GM12878 (cell line): ENCODE measurements at regions not wholly inside any gene's neighbourhood (a gene's known extent, or its start where the extent isn't known, plus 50 kb on each side); places are given as distances from the start of the nearest gene placed in this dataset.

Experiments used
- ATAC-seq: fragments of 200-7000 bp; cut with Tn5 transposase; 3 replicates; pipeline ENCODE4 v1.9.1; 2020; ENCODE audit warnings: mild to moderate bottlenecking, moderate library complexity
- BruUV-seq: library from RNA; stranded (reverse); fragments of 400-500 nt; replicated peaks from 2 replicates; lab custom pipeline; 2021; lab: Mats Ljungman, UMichigan
- CTCF ChIA-PET: fragments of 300-600 bp; sonication (Branson Sonifier 250); formaldehyde crosslinking; extraction: SDS; loops from one replicate; lab custom pipeline; 2021; ENCODE audit warnings: inconsistent platforms; lab: Yijun Ruan, JAX
- POLR2A ChIA-PET: fragments of 350-600 bp; formaldehyde crosslinking; extraction: SDS; loops from one replicate; lab custom pipeline; 2021; ENCODE audit warnings: inconsistent platforms; lab: Charles Lee
- RAD21 ChIA-PET: fragments of 300-600 bp; sonication (Branson Sonifier 250); formaldehyde crosslinking; loops from one replicate; lab custom pipeline; 2023; ENCODE audit warnings: antibody characterized with exemption; ENCODE audit not compliant: unreplicated experiment; lab: Charles Lee
- SMC1A ChIA-PET: fragments of 300-600 bp; sonication (Branson Sonifier 250); formaldehyde crosslinking; loops from one replicate; lab custom pipeline; 2023; ENCODE audit not compliant: unreplicated experiment, uncharacterized antibody; lab: Charles Lee
- DNase-seq: peaks from one replicate; pipeline ENCODE4 v3.0.0-alpha.2; 2011; ENCODE audit warnings: low read depth, low spot score
- FAIRE-seq: peaks from 3 replicates; lab custom pipeline; 2011; peaks lifted over from hg19 to GRCh38; lab: Jason Lieb, UNC
- H2AFZ ChIP-seq: 2 replicates; pipeline ENCODE4 v1.6.0; 2011; ENCODE audit warnings: low read depth, low read length, control low read depth; ENCODE audit not compliant: control insufficient read depth
- H3K27ac ChIP-seq: 2 replicates; pipeline ENCODE4 v1.5.1; 2011; ENCODE audit warnings: control low read depth; ENCODE audit not compliant: control insufficient read depth, insufficient read depth
- H3K27me3 ChIP-seq, 2 experiments: replicated peaks in 1 of 2; 2 replicates each; pipeline versions ENCODE4 v1.6.0 to v1.6.1; 2011; ENCODE audit warnings: low read length in 1 of 2; ENCODE audit not compliant: control insufficient read depth in 2 of 2, insufficient read depth in 2 of 2
- H3K36me3 ChIP-seq, 2 experiments: 2 replicates each; pipeline ENCODE4 v1.5.1; 2011; ENCODE audit warnings: low read length in 1 of 2; ENCODE audit not compliant: control insufficient read depth in 2 of 2, insufficient read depth in 2 of 2
- H3K4me1 ChIP-seq: 2 replicates; pipeline ENCODE4 v1.6.1; 2011; ENCODE audit warnings: mild to moderate bottlenecking, low read length, moderate library complexity, mixed read lengths; ENCODE audit not compliant: control insufficient read depth, insufficient read depth
- H3K4me2 ChIP-seq: 2 replicates; pipeline ENCODE4 v1.6.0; 2011; ENCODE audit warnings: control low read depth; ENCODE audit not compliant: control insufficient read depth, insufficient read depth
- H3K4me3 ChIP-seq: fragments of 200-600 bp; sonication (generic); 2 replicates; pipeline ENCODE4 v1.5.1; 2016
- H3K79me2 ChIP-seq: 2 replicates; pipeline ENCODE4 v1.6.0; 2011; ENCODE audit warnings: low read length; ENCODE audit not compliant: control insufficient read depth, insufficient read depth
- H3K9ac ChIP-seq: 2 replicates; pipeline ENCODE4 v1.8.0; 2011; ENCODE audit warnings: low read length, control low read depth, mixed read lengths; ENCODE audit not compliant: control insufficient read depth, insufficient read depth
- H3K9me3 ChIP-seq: replicated peaks from 3 replicates; pipeline ENCODE4 v1.5.1; 2011; ENCODE audit warnings: mild to moderate bottlenecking, low read length; ENCODE audit not compliant: control insufficient read depth, insufficient read depth
- H4K20me1 ChIP-seq: 2 replicates; pipeline ENCODE4 v1.6.0; 2011; ENCODE audit not compliant: control insufficient read depth, insufficient read depth
- BMI1 ChIP-seq: fragments of 450-650 bp; IDR thresholded peaks from 2 replicates; pipeline ENCODE4 v1.6.1; 2016; ENCODE audit warnings: mild to moderate bottlenecking, moderate library complexity, borderline replicate concordance
- CBFB ChIP-seq: IDR thresholded peaks from 2 replicates; pipeline ENCODE4 v1.6.1; 2016; ENCODE audit warnings: antibody characterized with exemption, low read depth
- DPF2 ChIP-seq: fragments of 450-650 bp; IDR thresholded peaks from 2 replicates; pipeline ENCODE4 v1.6.1; 2017; ENCODE audit warnings: mild to moderate bottlenecking
- HDGF ChIP-seq: fragments of 450-650 bp; IDR thresholded peaks from 2 replicates; pipeline ENCODE4 v1.6.1; 2016; ENCODE audit warnings: antibody characterized with exemption
- MXI1 ChIP-seq: fragments of 150-350 bp; IDR thresholded peaks from 2 replicates; pipeline ENCODE4 v1.6.1; 2011; ENCODE audit warnings: low read depth, mild to moderate bottlenecking, inconsistent platforms, low read length, improper control_type of control experiment
- NFIC ChIP-seq: IDR thresholded peaks from 2 replicates; pipeline ENCODE4 v1.6.1; 2012; ENCODE audit warnings: low read depth, mild to moderate bottlenecking, inconsistent platforms, low read length, moderate library complexity
- RAD51 ChIP-seq: fragments of 450-650 bp; IDR thresholded peaks from 2 replicates; pipeline ENCODE4 v1.6.1; 2016; ENCODE audit warnings: moderate library complexity, mild to moderate bottlenecking, inconsistent platforms
- TARDBP ChIP-seq: IDR thresholded peaks from 2 replicates; pipeline ENCODE4 v1.6.1; 2016; ENCODE audit warnings: borderline replicate concordance
- ZNF24 ChIP-seq: fragments of 450-650 bp; IDR thresholded peaks from 2 replicates; pipeline ENCODE4 v1.6.1; 2017; ENCODE audit warnings: antibody characterized with exemption, mild to moderate bottlenecking
- WGBS: methylation state at CpG from one replicate; pipeline ENCODE4 v1.1.6; 2016; ENCODE audit warnings: low lambda C conversion rate; ENCODE audit not compliant: insufficient replicate concordance, insufficient coverage; ENCODE audit errors: missing lambda C conversion rate; 5-methylcytosine and 5-hydroxymethylcytosine counted together
- in situ Hi-C: fragments of 300-500 bp; cut with MboI; formaldehyde crosslinking; loops from 9 replicates; pipeline ENCODE4 v1.14.3; 2018; ENCODE audit warnings: mixed read lengths
- intact Hi-C: fragments of 100-400 bp; cut with micrococcal nuclease; formaldehyde crosslinking; loops from one replicate; pipeline ENCODE4 v1.14.2; 2022; ENCODE audit not compliant: unreplicated experiment
- TF ChIP-seq, protein P1 (sequence below): fragments of 450-650 bp; conservative IDR thresholded peaks from 2 replicates; pipeline ENCODE4 v1.6.1; 2017; ENCODE audit warnings: mild to moderate bottlenecking, moderate library complexity
- TF ChIP-seq, protein P2 (sequence below): IDR thresholded peaks from 2 replicates; pipeline ENCODE4 v1.6.1; 2011; ENCODE audit warnings: borderline replicate concordance, low read depth, mild to moderate bottlenecking, moderate library complexity, mixed read lengths, low read length; ENCODE audit not compliant: insufficient read depth; ENCODE audit errors: extremely low read length
- TF ChIP-seq, protein P3 (sequence below): fragments of 450-650 bp; formaldehyde crosslinking; IDR thresholded peaks from 2 replicates; pipeline ENCODE4 v1.4.0; 2022; ENCODE audit warnings: mild to moderate bottlenecking, moderate library complexity

DNA sequence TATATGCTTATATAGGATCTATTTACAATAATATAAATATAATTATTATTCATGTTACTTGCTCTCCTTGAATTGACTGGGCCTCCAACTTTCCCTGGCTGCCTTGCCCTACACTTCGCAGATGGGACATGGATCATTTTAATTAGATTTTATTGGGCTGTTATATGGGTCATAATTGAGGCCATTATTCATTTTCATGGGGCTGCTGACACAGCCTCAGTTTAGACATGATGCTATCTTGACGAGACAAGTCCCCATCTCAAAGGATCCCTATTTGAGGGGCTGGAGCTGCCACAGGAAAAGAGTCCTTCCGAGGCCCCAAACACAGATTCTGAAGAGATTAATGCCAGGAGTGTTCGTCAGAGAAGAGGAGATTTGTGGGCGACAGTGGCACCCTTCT, 170.4 kb downstream of the DHX35 start:
- ChIA-PET CTCF (no interaction called here), RAD21 (no interaction called here)
- FAIRE-seq: no peak
- no TSS peak for BruUV-seq
- Histone ChIP-seq H2AFZ (no peak overlapping the region), H3K9me3 (no peaks in the 10 kb centered on the region), H3K79me2 (no peaks in the 10 kb centered on the region), H3K4me1 (no peaks in the 10 kb centered on the region), H4K20me1 (no peaks in the 10 kb centered on the region)
- TF ChIP-seq CBFB (no peak), HDGF (no peak), RAD51 (no peak), MXI1 (no peak)
- TF ChIP-seq, protein P1, sequence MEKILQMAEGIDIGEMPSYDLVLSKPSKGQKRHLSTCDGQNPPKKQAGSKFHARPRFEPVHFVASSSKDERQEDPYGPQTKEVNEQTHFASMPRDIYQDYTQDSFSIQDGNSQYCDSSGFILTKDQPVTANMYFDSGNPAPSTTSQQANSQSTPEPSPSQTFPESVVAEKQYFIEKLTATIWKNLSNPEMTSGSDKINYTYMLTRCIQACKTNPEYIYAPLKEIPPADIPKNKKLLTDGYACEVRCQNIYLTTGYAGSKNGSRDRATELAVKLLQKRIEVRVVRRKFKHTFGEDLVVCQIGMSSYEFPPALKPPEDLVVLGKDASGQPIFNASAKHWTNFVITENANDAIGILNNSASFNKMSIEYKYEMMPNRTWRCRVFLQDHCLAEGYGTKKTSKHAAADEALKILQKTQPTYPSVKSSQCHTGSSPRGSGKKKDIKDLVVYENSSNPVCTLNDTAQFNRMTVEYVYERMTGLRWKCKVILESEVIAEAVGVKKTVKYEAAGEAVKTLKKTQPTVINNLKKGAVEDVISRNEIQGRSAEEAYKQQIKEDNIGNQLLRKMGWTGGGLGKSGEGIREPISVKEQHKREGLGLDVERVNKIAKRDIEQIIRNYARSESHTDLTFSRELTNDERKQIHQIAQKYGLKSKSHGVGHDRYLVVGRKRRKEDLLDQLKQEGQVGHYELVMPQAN: no peak
- TF ChIP-seq, all 136 proteins: peak for 0
- POLR2A ChIA-PET: interaction anchor here (0.7 kb wide), 1 partner anchor 23 kb away, joined by 3 read pairs; no protein-coding TSS in a partner anchor
- no peak overlapping the region for H3K27ac ChIP-seq
- no peaks in the 10 kb centered on the region for H3K36me3 ChIP-seq
- H3K4me3 ChIP-seq: no peak overlapping the region
- H3K4me2 ChIP-seq: no peak overlapping the region
- H3K27me3 ChIP-seq: no peaks in the 10 kb centered on the region; a peak in 1 of 4 replicates
- intact Hi-C loops (loop anchor here (10.0 kb wide), 1 partner anchor 58 kb away; no protein-coding TSS in a partner anchor), in situ Hi-C loops (no loop called here)
- no peak for DNase-seq
- WGBS: 7% methylated on average over 5 of the region's 5 CpGs
- SMC1A ChIA-PET: no interaction called here
- no peak overlapping the region for H3K9ac ChIP-seq
- no peak for ATAC-seq

DNA sequence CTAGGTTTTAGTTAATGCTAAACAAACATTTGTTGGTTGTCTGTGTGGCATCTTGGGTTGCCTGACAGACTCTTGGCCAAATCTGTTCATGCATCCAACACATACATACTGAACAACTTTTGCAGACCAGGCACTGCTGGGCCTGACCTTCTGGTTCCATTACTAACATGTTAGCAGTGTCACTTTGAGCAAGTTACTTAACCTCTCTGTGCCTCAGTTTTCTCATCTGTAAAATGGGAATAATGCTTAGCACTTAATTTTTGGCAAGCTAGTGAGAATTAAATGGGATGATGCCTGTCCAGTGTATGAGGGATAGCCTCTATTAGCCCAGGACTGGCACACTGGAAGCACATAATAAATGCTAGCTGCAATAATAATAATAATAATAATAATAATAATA, 169.9 kb downstream of the DHX35 start:
- Histone ChIP-seq H3K27ac (no peak overlapping the region), H4K20me1 (no peaks in the 10 kb centered on the region), H3K27me3 (no peaks in the 10 kb centered on the region; a peak in 1 of 4 replicates), H3K4me1 (no peaks in the 10 kb centered on the region), H3K79me2 (no peaks in the 10 kb centered on the region), H3K9ac (no peak overlapping the region), H3K4me3 (no peak overlapping the region), H3K36me3 (no peaks in the 10 kb centered on the region), H3K4me2 (no peak overlapping the region), H3K9me3 (no peaks in the 10 kb centered on the region), H2AFZ (no peak overlapping the region)
- no peak for DNase-seq
- BruUV-seq: no TSS peak
- intact Hi-C loops: loop anchor here (10.0 kb wide), 1 partner anchor 57 kb away; no protein-coding TSS in a partner anchor
- ChIA-PET CTCF (interaction anchor here (0.6 kb wide), 1 partner anchor 35 kb away, joined by 3 read pairs; no protein-coding TSS in a partner anchor), POLR2A (interaction anchor here (0.7 kb wide), 1 partner anchor 23 kb away, joined by 3 read pairs; no protein-coding TSS in a partner anchor), RAD21 (no interaction called here), SMC1A (no interaction called here)
- FAIRE-seq: no peak
- in situ Hi-C loops: no loop called here
- no peak for ATAC-seq
- TF ChIP-seq ZNF24 (no peak), TARDBP (no peak), DPF2 (no peak), NFIC (no peak), BMI1 (no peak)
- TF ChIP-seq, protein P2, sequence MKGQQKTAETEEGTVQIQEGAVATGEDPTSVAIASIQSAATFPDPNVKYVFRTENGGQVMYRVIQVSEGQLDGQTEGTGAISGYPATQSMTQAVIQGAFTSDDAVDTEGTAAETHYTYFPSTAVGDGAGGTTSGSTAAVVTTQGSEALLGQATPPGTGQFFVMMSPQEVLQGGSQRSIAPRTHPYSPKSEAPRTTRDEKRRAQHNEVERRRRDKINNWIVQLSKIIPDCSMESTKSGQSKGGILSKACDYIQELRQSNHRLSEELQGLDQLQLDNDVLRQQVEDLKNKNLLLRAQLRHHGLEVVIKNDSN: no peak
- TF ChIP-seq, protein P3, sequence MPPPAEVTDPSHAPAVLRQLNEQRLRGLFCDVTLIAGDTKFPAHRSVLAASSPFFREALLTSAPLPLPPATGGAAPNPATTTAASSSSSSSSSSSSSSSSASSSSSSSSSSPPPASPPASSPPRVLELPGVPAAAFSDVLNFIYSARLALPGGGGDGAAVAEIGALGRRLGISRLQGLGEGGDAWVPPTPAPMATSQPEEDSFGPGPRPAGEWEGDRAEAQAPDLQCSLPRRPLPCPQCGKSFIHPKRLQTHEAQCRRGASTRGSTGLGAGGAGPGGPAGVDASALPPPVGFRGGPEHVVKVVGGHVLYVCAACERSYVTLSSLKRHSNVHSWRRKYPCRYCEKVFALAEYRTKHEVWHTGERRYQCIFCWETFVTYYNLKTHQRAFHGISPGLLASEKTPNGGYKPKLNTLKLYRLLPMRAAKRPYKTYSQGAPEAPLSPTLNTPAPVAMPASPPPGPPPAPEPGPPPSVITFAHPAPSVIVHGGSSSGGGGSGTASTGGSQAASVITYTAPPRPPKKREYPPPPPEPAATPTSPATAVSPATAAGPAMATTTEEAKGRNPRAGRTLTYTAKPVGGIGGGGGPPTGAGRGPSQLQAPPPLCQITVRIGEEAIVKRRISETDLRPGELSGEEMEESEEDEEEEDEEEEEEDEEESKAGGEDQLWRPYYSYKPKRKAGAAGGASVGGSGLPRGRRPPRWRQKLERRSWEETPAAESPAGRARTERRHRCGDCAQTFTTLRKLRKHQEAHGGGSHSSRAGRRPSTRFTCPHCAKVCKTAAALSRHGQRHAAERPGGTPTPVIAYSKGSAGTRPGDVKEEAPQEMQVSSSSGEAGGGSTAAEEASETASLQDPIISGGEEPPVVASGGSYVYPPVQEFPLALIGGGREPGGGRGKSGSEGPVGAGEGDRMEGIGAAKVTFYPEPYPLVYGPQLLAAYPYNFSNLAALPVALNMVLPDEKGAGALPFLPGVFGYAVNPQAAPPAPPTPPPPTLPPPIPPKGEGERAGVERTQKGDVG: no peak
